ENCODE measurements at regions not wholly inside any gene's neighbourhood (a gene's known extent, or its start where the extent isn't known, plus 50 kb on each side); places are given as distances from the start of the nearest gene placed in this dataset.
"Not testable (repeated sequence)": the region's sequence is repeated elsewhere in the genome, so short reads cannot be mapped to it uniquely, and the experiment has no call there.

GRCh38 chr14:105776112-105776511 lies 249.7 kb downstream of the TMEM121 start:
- TF ChIP-seq CTCF (IDR thresholded peaks at IDR 0.05; ENCODE audit: extremely low read depth in 1 of 2, insufficient read depth in 1 of 2, low read depth in 1 of 2, low read length in 2 of 2); POLR2AphosphoS5 (IDR thresholded peaks at IDR 0.05; ENCODE audit: insufficient read depth, low read depth, low read length): not testable (repeated sequence)

Data from endothelial cell of umbilical vein (primary cell).